ENCODE measurements at regions not wholly inside any gene's neighbourhood (a gene's known extent, or its start where the extent isn't known, plus 50 kb on each side); places are given as distances from the start of the nearest gene placed in this dataset.

- TF ChIP-seq CTCF (IDR thresholded peaks at IDR 0.05; ENCODE audit: insufficient read depth, low read depth, low read length) (no peak), EZH2 (IDR thresholded peaks at IDR 0.05; ENCODE audit: insufficient read depth, low read length) (no peak)
Observed at GRCh38 chr21:28561772-28562171, 430.9 kb downstream of the LTN1 start.
